CD4-positive, alpha-beta T cell (primary cell): ENCODE measurements at regions not wholly inside any gene's neighbourhood (a gene's known extent, or its start where the extent isn't known, plus 50 kb on each side); places are given as distances from the start of the nearest gene placed in this dataset.

Source experiments
- ATAC-seq: fragments of 200-7000 bp; cut with Tn5 transposase; one replicate; pipeline ENCODE4 v1.10.0; 2022; ENCODE audit warnings: mild to moderate bottlenecking; ENCODE audit not compliant: poor library complexity
- CTCF ChIA-PET: fragments of 350-600 bp; sonication (Branson Sonifier 250); formaldehyde crosslinking; loops from one replicate; lab custom pipeline; 2021; ENCODE audit warnings: antibody characterized with exemption, inconsistent platforms; lab: Charles Lee
- POLR2A ChIA-PET: fragments of 350-600 bp; sonication (Branson Sonifier 250); formaldehyde crosslinking; loops from one replicate; lab custom pipeline; 2021; ENCODE audit warnings: antibody characterized with exemption, inconsistent platforms; lab: Charles Lee
- DNase-seq, 14 experiments: peaks; one replicate each; pipeline ENCODE4 v3.0.0-alpha.2; 2013 to 2020; ENCODE audit warnings: mixed read lengths in 2 of 14
- H3K27ac ChIP-seq, 2 donors: one replicate each; pipeline versions ENCODE4 v1.5.1 to v1.7.0; 2013; ENCODE audit warnings: low read length in 2 of 2, low read depth in 1 of 2, mild to moderate bottlenecking in 1 of 2
- H3K27me3 ChIP-seq, 2 experiments: 1 replicate in 1 of 2; 2 replicates in 1 of 2; pipeline versions ENCODE4 v1.6.1 to v1.7.0; 2013; ENCODE audit warnings: low read length in 2 of 2, control low read depth in 1 of 2, mild to moderate bottlenecking in 1 of 2, moderate library complexity in 1 of 2; ENCODE audit not compliant: insufficient read depth in 2 of 2, control insufficient read depth in 1 of 2
- H3K36me3 ChIP-seq: one replicate; pipeline ENCODE4 v1.6.1; 2013; ENCODE audit warnings: low read length, control low read depth; ENCODE audit not compliant: insufficient read depth
- H3K4me1 ChIP-seq: one replicate; pipeline ENCODE4 v1.6.1; 2013; ENCODE audit warnings: low read length, control low read depth; ENCODE audit not compliant: insufficient read depth
- H3K4me3 ChIP-seq: one replicate; pipeline ENCODE4 v1.5.1; 2013; ENCODE audit warnings: mild to moderate bottlenecking, low read length, moderate library complexity
- H3K9me3 ChIP-seq, 2 experiments: 1 replicate in 1 of 2; 2 replicates in 1 of 2; pipeline versions ENCODE4 v1.6.1 to v1.7.0; 2013; ENCODE audit warnings: low read length in 2 of 2, mild to moderate bottlenecking in 2 of 2, control low read depth in 1 of 2, moderate library complexity in 1 of 2; ENCODE audit not compliant: control insufficient read depth in 1 of 2, insufficient read depth in 1 of 2
- H3K27ac Mint-ChIP-seq: one replicate; pipeline ENCODE4 v1.8.0; 2020; ENCODE audit warnings: mixed read lengths
- H3K27me3 Mint-ChIP-seq: one replicate; pipeline ENCODE4 v1.8.0; 2021; ENCODE audit warnings: mixed read lengths
- H3K36me3 Mint-ChIP-seq: one replicate; pipeline ENCODE4 v1.8.0; 2021; ENCODE audit warnings: low read depth, mixed read lengths
- H3K4me1 Mint-ChIP-seq: one replicate; pipeline ENCODE4 v1.8.0; 2021; ENCODE audit warnings: low read depth, mixed read lengths
- H3K4me3 Mint-ChIP-seq: one replicate; pipeline ENCODE4 v1.8.0; 2020; ENCODE audit warnings: mild to moderate bottlenecking, mixed read lengths
- H3K9me3 Mint-ChIP-seq: one replicate; pipeline ENCODE4 v1.8.0; 2020; ENCODE audit warnings: mixed read lengths
- intact Hi-C, 2 experiments: fragments of 100-400 bp; cut with DNase I in 1 of 2; cut with micrococcal nuclease in 1 of 2; formaldehyde crosslinking; loops; one replicate each; pipeline versions ENCODE4 v1.15.1 to v1.9.0; 2023 to 2025; cut with DNase I, micrococcal nuclease
- TF ChIP-seq, protein P1 (sequence below): fragments of 200-600 bp; IDR thresholded peaks from one replicate; pipeline ENCODE4 v1.8.0; 2022; ENCODE audit warnings: antibody characterized with exemption, mild to moderate bottlenecking

GRCh38 chr2:125553768-125554167 lies 1102.2 kb upstream of the GYPC start:
- Mint-ChIP-seq H3K4me1 (no peaks in the 10 kb centered on the region), H3K4me3 (no peak overlapping the region), H3K36me3 (no peaks in the 10 kb centered on the region), H3K27ac (no peak overlapping the region), H3K9me3 (peaks cover 10% of the 10 kb centered on the region), H3K27me3 (no peaks in the 10 kb centered on the region)
- CTCF ChIA-PET = no interaction called here
- TF ChIP-seq, protein P1, sequence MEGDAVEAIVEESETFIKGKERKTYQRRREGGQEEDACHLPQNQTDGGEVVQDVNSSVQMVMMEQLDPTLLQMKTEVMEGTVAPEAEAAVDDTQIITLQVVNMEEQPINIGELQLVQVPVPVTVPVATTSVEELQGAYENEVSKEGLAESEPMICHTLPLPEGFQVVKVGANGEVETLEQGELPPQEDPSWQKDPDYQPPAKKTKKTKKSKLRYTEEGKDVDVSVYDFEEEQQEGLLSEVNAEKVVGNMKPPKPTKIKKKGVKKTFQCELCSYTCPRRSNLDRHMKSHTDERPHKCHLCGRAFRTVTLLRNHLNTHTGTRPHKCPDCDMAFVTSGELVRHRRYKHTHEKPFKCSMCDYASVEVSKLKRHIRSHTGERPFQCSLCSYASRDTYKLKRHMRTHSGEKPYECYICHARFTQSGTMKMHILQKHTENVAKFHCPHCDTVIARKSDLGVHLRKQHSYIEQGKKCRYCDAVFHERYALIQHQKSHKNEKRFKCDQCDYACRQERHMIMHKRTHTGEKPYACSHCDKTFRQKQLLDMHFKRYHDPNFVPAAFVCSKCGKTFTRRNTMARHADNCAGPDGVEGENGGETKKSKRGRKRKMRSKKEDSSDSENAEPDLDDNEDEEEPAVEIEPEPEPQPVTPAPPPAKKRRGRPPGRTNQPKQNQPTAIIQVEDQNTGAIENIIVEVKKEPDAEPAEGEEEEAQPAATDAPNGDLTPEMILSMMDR = no peak
- ATAC-seq (no peak), DNase-seq (no peak)
- intact Hi-C loops = no loop called here
- Histone ChIP-seq H3K27me3 (no peaks in the 10 kb centered on the region), H3K9me3 (no peaks in the 10 kb centered on the region), H3K4me1 (no peaks in the 10 kb centered on the region), H3K4me3 (no peak overlapping the region), H3K36me3 (no peaks in the 10 kb centered on the region), H3K27ac (no peak overlapping the region)
- POLR2A ChIA-PET = no interaction called here

DNA sequence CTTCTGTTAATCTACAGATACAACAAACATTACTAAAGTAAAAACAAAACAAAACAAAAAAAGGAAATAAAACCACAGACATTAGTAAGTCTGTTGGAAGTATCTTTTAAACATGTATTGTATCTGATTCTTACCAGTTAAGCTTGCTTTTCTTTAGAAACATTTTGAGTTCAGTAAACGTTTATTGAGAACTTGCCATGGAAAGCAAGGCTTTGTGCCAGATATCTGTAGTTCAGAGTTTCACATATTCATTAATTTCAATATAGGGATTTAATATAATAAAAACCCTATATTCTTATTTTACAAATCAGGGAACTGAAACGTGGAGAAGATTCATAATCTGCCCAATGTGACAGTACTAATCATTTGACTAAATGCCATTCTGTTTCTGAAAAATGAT lies 1101.0 kb upstream of the GYPC start:
- intact Hi-C loops = no loop called here
- Mint-ChIP-seq H3K27ac (no peak overlapping the region), H3K4me3 (no peak overlapping the region), H3K36me3 (no peaks in the 10 kb centered on the region), H3K4me1 (no peaks in the 10 kb centered on the region), H3K9me3 (peaks cover 12% of the 10 kb centered on the region), H3K27me3 (no peaks in the 10 kb centered on the region)
- no peak for ATAC-seq
- Histone ChIP-seq H3K27me3 (no peaks in the 10 kb centered on the region), H3K4me3 (no peak overlapping the region), H3K27ac (no peak overlapping the region), H3K4me1 (no peaks in the 10 kb centered on the region), H3K36me3 (no peaks in the 10 kb centered on the region), H3K9me3 (no peaks in the 10 kb centered on the region)
- TF ChIP-seq, protein P1 = no peak
- ChIA-PET POLR2A (no interaction called here), CTCF (no interaction called here)
- DNase-seq = no peak

- no peak overlapping the region for H3K4me3 Mint-ChIP-seq
- no peaks in the 10 kb centered on the region for H3K27me3 Mint-ChIP-seq
- H3K4me1 Mint-ChIP-seq = no peaks in the 10 kb centered on the region
- peaks cover 9% of the 10 kb centered on the region for H3K9me3 Mint-ChIP-seq
- Histone ChIP-seq H3K36me3 (no peaks in the 10 kb centered on the region), H3K4me1 (no peaks in the 10 kb centered on the region), H3K4me3 (no peak overlapping the region), H3K9me3 (peaks cover 0 to 3% of the 10 kb centered on the region in 2 experiments), H3K27ac (no peak overlapping the region), H3K27me3 (no peaks in the 10 kb centered on the region)
- DNase-seq (no peak), ATAC-seq (no peak)
- no peaks in the 10 kb centered on the region for H3K36me3 Mint-ChIP-seq
- ChIA-PET CTCF (no interaction called here), POLR2A (no interaction called here)
- intact Hi-C loops = no loop called here
- H3K27ac Mint-ChIP-seq = no peak overlapping the region
- TF ChIP-seq, protein P1 = no peak
Observed at GRCh38 chr2:125559186-125559585, 1096.8 kb upstream of the GYPC start.
